ENCODE measurements at regions not wholly inside any gene's neighbourhood (a gene's known extent, or its start where the extent isn't known, plus 50 kb on each side); places are given as distances from the start of the nearest gene placed in this dataset.
A peak's percentile ranks its signal among the peaks of the same experiment; 100 is the strongest.

- no peak for TF ChIP-seq CTCF (IDR thresholded peaks at IDR 0.05)
- DNase-seq (ENCODE audit: low spot score) (no peak), ATAC-seq (ENCODE audit: low FRiP score) (no peak)
Observed at GRCh38 chr2:224264259-224264658, 137.6 kb downstream of the FAM124B start.

- TF ChIP-seq CTCF (IDR thresholded peaks at IDR 0.05): no peak
- ATAC-seq (ENCODE audit: low FRiP score) (peak; percentile 76), DNase-seq (ENCODE audit: low spot score) (no peak)
Observed at GRCh38 chr2:224263571-224264043, 138.3 kb downstream of the FAM124B start.

- ATAC-seq (ENCODE audit: low FRiP score): no peak
- TF ChIP-seq CTCF (IDR thresholded peaks at IDR 0.05): no peak
- no peak for DNase-seq (ENCODE audit: low spot score)
Observed at GRCh38 chr2:224261326-224261725, 140.6 kb downstream of the FAM124B start.

GRCh38 chr2:224260372-224261020 lies 141.4 kb downstream of the FAM124B start:
- DNase-seq (ENCODE audit: low spot score): no peak
- no peak for TF ChIP-seq CTCF (IDR thresholded peaks at IDR 0.05)
- ATAC-seq (ENCODE audit: low FRiP score): no peak

- TF ChIP-seq CTCF (IDR thresholded peaks at IDR 0.05): no peak
- DNase-seq (ENCODE audit: low spot score) (no peak), ATAC-seq (ENCODE audit: low FRiP score) (no peak)
Observed at GRCh38 chr2:224259831-224260230, 142.1 kb downstream of the FAM124B start.

- no peak for ATAC-seq (ENCODE audit: low FRiP score)
- TF ChIP-seq CTCF (IDR thresholded peaks at IDR 0.05): no peak
- no peak for DNase-seq (ENCODE audit: low spot score)
Observed at GRCh38 chr2:224258059-224258458, 143.8 kb downstream of the FAM124B start.

- TF ChIP-seq CTCF (IDR thresholded peaks at IDR 0.05): no peak
- ATAC-seq (ENCODE audit: low FRiP score) (no peak), DNase-seq (ENCODE audit: low spot score) (no peak)
Observed at GRCh38 chr2:224257156-224257555, 144.8 kb downstream of the FAM124B start.

Data from omental fat pad (tissue), 3 donors.